ENCODE measurements at regions not wholly inside any gene's neighbourhood (a gene's known extent, or its start where the extent isn't known, plus 50 kb on each side); places are given as distances from the start of the nearest gene placed in this dataset.
"Not testable (repeated sequence)": the region's sequence is repeated elsewhere in the genome, so short reads cannot be mapped to it uniquely, and the experiment has no call there.

- no peak for DNase-seq
Observed at GRCh38 chr2:224174521-224174920, 135.4 kb upstream of the SERPINE2 start.

GRCh38 chr2:224173933-224174332, 134.8 kb upstream of the SERPINE2 start:
- no peak for DNase-seq

GRCh38 chr2:224173210-224173609, 134.1 kb upstream of the SERPINE2 start:
- no peak for DNase-seq

GRCh38 chr2:224171226-224171625, 132.1 kb upstream of the SERPINE2 start:
- DNase-seq = no peak

- DNase-seq = no peak
Observed at GRCh38 chr2:224169847-224170246, 130.8 kb upstream of the SERPINE2 start.

- DNase-seq = not testable (repeated sequence)
Observed at GRCh38 chr2:224167781-224168180, 128.7 kb upstream of the SERPINE2 start.

- DNase-seq = no peak
Observed at GRCh38 chr2:224166654-224167053, 127.6 kb upstream of the SERPINE2 start.

GRCh38 chr2:224165901-224166319, 126.8 kb upstream of the SERPINE2 start:
- DNase-seq = no peak

GRCh38 chr2:224163566-224164307, 124.7 kb upstream of the SERPINE2 start:
- peak; percentile 31 for DNase-seq

- peak; percentile 44 for DNase-seq
Observed at GRCh38 chr2:224162122-224162521, 123.0 kb upstream of the SERPINE2 start.

- DNase-seq = no peak
Observed at GRCh38 chr2:224161712-224162111, 122.6 kb upstream of the SERPINE2 start.

GRCh38 chr2:224160917-224161316, 121.8 kb upstream of the SERPINE2 start:
- DNase-seq = no peak

GRCh38 chr2:224159345-224159928, 120.4 kb upstream of the SERPINE2 start:
- no peak for DNase-seq

- no peak for DNase-seq
Observed at GRCh38 chr2:224158831-224159230, 119.7 kb upstream of the SERPINE2 start.

- DNase-seq = no peak
Observed at GRCh38 chr2:224158061-224158460, 119.0 kb upstream of the SERPINE2 start.

- no peak for DNase-seq
Observed at GRCh38 chr2:224157655-224158054, 118.6 kb upstream of the SERPINE2 start.

GRCh38 chr2:224156436-224156835, 117.3 kb upstream of the SERPINE2 start:
- DNase-seq = no peak

- peak; percentile 57 for DNase-seq
Observed at GRCh38 chr2:224155896-224156295, 116.8 kb upstream of the SERPINE2 start.

GRCh38 chr2:224155371-224155770, 116.3 kb upstream of the SERPINE2 start:
- no peak for DNase-seq

- DNase-seq = no peak
Observed at GRCh38 chr2:224151680-224152310, 112.7 kb upstream of the SERPINE2 start.

- DNase-seq = no peak
Observed at GRCh38 chr2:224151161-224151560, 112.1 kb upstream of the SERPINE2 start.

- not testable (repeated sequence) for DNase-seq
Observed at GRCh38 chr2:224148058-224148457, 109.0 kb upstream of the SERPINE2 start.

- no peak for DNase-seq
Observed at GRCh38 chr2:224147174-224147573, 108.1 kb upstream of the SERPINE2 start.

Measured in kidney glomerular epithelial cell (primary cell).